HG02852 (cell line): ENCODE measurements at regions not wholly inside any gene's neighbourhood (a gene's known extent, or its start where the extent isn't known, plus 50 kb on each side); places are given as distances from the start of the nearest gene placed in this dataset.
"Not testable (repeated sequence)": the region's sequence is repeated elsewhere in the genome, so short reads cannot be mapped to it uniquely, and the experiment has no call there.

Experiments used
- ATAC-seq: cut with Tn5 transposase; IDR thresholded peaks from one replicate; pipeline ENCODE4 v1.9.1; 2021; ENCODE audit warnings: mild to moderate bottlenecking, moderate library complexity; ENCODE audit not compliant: unreplicated experiment

DNA sequence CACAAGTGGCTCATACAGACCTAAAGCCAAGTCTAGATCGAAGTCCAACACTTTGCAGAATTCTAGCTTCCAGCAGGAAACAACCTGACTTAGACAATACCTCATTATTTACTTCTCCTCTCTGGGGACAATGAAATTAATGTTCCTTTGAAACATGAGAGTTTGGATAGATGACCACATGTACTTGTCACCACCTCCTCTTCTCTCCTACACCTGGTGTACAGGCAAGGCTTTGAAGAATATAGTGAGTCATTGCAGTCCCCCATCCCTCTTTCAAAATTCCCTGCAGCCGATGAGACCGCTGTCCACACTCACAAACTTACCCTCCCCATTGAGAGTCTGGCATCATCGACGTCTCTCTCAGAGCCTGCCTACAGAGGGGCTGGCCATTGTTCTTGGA lies 189.0 kb upstream of the HES1 start:
- no peak for ATAC-seq

DNA sequence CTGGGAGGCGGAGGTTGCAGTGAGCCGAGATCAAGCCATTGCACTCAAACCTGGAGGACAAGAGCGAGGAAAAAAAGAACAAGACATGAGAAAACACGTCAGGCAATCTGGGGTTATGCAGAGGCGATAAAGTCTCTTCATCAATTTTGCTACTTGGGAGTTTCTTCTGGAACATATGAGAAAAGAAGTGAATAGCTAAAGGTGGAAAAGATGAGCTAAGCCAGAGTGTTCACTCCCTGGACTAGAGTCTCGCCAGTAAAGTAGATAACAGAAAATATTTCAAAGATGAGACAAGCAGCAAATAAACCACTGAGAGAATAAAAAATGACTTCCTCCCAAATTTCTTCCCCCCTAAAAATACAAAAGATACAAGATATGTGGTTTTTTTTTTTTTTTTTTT lies 188.4 kb upstream of the HES1 start:
- no peak for ATAC-seq

DNA sequence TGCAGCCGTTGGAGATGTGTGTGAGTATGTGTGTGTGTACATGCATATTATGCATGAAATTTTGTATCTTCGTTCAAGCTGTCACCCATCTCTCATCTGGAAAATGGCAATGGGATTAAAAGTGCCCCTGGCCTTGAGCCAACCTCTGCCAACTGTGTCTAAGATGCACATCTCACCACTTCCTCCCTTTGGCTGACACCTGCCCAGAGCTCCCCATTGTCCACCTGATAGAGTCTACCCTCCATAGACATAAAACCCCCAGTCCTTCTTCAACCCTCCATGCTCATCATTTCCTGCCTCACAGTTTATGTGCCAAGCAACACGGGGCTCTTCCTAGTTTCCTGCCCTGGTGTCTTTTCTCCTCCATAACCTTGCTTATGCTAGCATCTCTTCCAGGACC lies 187.5 kb upstream of the HES1 start:
- no peak for ATAC-seq

DNA sequence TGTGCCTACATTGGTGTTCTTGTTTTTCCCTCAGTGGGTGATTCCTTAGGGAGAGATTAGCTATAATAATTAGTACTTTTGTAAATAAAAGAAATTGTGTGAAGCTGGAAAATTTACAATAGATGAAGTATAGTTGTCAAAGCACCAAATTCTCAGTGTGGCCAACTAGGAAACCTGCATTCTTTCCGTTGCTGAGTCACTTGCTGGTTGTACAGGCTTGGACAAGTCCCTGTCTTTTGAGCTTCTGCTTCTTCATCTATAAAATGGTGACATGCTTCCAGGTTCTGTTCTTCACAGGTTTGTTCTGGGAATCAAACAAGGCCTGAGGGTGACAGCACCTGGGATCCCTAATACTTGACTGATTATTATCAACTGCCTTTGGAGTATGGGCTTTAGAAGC lies 184.1 kb upstream of the HES1 start:
- ATAC-seq, result no peak

DNA sequence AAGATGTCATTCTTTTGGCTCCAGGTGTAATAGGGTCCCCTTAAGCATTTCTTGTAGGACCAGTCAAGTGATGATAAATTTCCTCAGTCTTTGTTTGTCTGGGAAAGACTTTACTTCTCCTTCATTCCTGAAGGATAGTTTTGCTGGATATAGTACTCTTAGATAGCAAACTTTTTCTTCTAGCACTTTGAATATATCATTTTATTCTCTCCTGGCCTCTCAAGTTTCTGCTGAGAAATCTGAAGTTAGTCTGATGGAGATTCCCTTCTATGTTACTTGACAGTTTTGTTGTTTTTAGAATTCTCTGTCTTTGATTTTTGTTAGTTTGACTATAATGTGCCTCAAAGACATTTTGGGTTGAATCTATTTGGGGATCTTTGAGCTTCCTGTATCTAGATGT lies 181.2 kb upstream of the HES1 start:
- ATAC-seq, result no peak

DNA sequence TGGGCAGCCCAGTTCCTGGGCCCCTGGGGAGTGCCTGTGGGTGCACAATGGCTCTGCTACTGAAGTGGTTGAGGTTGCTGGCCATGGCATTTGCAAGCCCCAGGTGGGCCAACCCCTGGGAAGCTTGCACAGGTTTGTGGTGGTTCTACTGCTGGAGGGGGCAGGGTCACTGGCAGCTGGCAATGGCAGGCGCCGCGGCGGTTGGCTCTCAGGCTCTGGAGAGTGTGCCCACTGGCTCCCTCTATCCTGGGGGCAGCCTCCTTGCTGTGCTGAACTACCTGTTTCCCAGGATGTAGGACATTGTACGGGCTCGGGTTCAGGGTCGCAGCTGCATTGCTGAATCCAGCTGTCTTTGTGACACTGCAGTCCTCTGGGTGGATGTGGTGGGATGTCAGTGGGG lies 180.2 kb upstream of the HES1 start:
- ATAC-seq, result no peak

DNA sequence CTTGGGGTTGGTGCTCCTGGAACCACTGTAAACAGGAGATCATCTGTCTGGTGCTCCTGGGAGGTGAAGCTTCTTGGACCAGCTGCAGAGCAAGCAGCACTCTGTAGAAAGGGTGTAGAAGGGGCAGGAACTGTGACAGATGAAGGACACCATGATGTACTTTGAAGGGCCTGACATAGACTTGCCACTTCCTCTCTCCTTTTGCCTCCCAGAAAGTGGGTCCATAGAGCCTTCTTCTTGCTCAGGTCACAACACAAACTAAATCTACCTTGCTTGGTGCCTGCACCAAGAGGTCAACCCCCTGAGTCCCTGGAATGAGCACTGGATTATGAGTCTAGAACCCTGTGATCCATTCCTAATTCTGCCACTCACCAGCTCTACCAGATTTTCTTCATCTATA lies 176.1 kb upstream of the HES1 start:
- ATAC-seq, result no peak

DNA sequence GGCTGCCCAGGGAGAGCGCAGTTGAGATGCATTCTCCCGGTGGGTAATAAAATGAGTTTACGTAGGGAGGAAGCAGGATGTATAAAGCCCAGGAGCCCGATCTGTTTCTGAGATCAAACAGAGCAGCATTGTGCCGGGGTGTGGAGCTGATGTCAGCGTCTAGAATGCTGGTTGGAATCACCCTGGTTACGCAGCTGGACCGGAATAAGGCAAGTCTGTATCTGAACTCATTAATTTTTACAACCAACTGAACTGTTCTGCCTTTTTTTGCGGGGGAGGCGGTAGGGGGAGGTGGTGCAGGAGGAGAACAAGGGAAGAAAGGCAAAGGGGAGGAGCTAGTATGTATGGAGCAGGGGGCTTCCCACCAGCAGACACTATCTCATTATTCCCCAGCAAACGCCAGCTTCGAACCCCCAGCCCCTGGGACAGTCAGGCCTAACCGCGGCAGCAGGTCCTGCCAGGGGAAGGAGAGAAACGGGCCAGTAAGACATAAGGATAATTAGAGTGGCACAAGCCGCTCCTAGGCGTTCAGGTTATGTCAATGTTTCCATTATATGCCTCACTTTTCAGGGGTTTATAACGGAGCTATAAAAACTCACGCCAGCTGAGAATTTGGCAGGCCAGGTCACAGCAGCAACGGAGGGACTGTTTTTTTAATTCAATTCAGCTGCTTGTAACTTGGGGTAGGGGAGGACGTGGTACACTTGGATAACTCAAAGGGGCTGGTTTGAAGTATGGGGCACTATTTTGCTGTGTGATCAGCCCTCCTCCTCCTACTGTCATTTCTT lies 175.3 kb upstream of the HES1 start:
- no peak for ATAC-seq

DNA sequence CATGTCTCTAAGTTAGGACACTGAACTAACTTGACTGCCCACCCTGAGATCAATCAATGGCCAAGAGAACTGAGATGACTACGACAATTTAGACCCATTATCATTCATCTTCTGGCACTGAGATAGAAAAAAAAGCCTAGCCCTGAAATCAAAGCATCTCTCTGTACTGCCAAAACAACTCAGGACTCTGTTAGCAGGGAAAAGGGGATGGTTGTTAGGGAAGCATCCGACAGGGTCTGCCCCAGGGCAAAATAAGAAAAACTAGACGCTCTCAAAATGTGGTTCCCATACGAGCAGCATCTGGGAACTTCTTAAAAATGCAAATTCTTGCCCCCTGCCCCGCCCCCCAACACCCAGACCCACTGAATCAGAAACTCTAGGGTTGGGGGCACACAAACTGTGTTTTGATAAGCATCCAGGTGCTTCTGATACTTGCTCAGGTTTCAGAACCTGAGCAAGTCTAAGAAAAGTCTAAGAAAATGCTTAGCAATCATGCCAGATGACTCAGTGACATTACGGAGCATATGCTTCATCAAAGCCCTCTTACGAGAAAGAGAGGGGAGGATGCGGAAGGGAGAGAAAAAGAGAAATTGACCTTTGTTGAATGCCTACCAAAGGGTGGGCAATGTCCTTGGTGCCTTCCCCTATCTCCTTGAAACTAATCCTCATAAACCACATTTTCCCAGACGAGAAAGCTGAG lies 172.8 kb upstream of the HES1 start:
- ATAC-seq, result no peak

DNA sequence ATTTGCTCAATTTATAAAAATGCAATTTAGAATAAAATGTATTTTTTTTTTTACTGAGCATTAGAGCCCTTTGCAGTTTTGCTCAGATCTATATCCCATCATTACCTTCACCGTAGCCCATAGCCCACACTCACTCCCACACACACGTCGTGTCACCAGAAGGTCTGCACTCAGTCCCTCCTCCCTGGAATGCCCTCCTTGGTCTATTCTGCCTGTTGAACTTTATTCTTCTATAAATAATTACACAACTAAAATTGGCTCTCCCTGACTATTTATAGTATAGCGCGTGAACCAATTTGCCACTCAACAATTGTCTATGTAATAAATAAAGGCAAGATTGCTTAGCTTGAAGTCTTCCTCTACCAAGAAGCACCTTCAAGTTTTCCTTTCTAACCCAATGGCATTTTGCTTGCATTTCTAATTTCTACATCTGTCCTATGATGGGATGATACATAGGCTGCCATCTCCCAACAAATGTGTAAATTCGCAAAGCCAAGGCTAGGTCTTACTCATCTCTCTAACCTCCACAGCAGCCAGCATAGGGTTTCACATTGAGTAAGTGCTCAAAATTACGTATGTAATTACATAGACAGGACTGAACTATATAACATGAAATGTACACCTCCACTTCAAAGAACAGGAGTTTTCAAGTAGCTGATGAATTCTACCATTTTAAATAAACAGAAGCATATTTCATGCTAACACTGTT lies 172.0 kb upstream of the HES1 start:
- ATAC-seq, result peak; percentile 98

DNA sequence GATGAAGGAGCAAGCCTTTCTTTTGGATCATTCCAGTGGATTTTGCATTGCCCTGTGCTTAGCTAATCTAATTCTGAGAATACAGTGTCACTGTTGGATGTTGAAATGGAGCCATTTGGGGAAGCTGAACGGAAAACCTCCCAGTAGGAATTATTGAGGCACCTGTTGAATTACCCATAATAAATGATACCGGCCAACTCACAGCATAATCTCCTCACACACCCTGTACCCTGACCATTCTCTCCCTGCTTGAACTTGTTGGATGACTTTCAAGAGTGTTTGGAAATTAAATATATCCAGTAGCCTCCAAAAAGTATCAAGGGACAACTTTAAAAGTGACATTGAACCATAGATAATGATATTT lies 171.4 kb upstream of the HES1 start:
- no peak for ATAC-seq

DNA sequence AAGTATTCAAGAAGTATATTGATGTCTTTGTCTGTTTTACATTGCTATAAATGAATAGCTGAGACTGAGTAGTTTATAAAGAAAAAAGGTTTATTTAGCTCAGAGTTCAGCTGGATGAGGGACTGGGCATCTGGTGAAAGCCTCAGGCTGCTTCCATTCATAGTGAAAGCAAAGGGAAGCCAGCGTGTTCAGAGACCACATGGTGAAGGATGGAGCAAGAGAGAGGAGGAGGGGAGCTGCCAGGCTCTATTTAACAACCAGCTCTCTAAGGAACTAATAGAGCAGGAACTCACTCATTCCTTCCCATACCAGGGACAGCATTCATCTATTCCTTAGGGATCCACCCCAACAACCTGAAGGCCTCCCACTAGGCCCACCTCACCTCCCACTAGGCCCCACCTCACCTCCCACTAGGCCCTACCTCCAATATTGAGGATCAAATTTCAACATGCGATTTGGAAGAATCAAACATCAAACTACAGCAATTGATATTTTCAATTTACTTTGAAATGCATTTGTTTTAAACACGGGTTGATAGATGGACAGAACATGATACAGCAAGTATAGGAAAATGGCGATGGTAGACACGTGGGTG lies 167.5 kb upstream of the HES1 start:
- ATAC-seq, result no peak

DNA sequence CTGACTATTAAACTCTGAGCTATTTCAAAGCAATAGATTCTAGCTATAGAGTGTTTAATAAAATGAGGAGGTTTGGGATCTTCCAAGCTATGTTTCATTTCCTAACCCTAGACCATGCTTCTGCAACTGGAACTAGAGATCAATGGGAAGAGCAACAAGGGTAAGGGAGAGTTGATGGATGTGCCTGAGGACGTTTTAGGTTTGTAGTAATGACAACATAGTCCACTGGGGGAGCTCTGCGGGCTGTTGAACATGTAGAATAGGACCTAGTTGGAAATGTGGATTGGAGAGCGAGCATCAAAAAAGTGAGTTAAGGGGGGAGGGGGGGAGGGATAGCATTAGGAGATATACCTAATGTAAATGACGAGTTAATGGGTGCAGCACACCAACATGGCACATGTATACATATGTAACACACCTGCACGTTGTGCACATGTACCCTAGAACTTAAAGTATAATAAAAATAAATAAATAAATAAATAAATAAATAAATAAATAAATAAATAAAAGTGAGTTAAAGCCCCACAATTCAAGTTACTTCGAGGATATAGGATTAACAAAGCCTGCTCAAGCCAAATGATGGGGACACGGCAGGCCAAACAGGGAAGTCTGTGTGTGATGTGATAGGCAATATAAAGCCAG lies 165.7 kb upstream of the HES1 start:
- ATAC-seq, result not testable (repeated sequence)

DNA sequence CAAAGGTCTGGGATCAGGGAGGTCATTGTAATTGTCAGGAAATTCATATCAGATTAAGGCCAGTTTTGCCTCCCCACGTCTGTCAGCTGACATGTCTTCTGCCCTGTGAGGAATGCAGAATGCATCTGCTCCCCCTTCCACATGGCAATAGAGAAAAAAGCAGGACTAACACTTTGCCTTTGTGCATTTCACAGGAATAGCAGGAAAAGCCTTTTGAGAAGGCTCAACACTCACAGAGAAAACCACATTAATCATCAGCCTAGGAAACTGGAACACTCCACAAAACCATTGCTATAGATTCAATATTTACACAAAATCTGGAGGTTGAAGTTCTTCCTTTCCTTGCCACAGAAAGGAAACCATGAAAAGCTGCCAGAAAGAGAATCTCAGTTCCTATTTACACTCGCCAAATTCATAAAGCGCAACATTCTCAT lies 165.2 kb upstream of the HES1 start:
- peak; percentile 39 for ATAC-seq

DNA sequence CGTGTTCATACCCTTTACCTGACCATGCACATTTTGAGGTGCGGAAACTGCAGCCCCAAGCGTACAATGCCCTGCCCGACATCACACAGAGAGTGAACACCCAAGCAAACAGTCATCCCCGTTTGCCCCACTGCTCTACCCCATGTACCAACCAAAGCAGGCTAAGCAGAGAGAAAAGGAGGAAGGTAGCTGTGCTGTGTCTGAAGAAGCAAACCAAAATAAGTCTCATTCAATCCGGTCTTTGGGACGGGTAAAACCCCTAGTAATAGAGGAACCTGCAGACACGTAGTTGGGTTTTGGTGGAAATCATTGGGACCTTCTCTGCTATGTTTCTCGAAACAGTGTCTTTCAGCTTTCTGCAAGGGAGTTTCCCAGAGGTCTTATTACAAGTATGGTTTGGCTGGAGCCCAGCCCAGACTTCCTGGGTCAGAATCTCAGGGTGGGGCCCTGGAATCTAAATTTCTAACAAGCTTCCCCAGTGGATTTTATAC lies 164.6 kb upstream of the HES1 start:
- peak; percentile 63 for ATAC-seq

DNA sequence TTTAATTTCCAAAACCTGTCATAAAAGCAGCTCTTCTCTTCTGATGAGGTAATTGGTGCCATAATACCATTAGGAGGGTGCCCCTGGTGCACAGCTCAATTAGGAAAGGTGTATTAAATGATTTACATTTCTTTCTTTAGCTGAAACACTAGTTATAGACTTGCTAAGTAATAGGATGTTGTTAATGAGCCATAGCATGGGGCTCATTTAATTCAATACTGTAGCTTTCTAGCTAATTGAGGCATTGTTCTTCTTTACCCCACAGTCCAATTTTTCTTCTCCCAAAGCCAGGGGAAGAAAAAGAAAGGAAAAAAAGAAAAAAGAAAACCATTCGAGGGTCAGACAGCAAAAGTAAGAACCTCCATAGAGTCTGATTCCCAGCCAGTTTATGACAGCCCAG lies 164.0 kb upstream of the HES1 start:
- no peak for ATAC-seq

DNA sequence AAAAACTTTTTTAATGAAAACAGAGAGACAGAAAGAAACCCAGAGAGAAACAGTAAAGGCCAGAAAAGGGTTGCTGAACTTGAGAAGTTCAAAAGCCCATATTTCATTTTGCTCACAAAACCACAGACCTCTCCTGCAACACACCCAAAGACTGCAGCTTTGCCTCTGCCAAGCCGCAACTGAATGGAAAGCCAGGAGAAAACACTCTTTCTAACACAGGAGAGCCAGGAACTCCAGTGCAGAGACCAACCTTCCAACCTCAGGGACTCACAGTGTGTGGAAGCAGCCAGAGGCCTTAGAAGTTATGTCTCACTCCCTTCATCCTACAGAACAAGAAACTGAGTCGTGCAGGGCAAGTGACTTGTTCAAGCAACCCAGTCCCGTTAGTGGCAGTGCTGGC lies 163.1 kb upstream of the HES1 start:
- no peak for ATAC-seq

DNA sequence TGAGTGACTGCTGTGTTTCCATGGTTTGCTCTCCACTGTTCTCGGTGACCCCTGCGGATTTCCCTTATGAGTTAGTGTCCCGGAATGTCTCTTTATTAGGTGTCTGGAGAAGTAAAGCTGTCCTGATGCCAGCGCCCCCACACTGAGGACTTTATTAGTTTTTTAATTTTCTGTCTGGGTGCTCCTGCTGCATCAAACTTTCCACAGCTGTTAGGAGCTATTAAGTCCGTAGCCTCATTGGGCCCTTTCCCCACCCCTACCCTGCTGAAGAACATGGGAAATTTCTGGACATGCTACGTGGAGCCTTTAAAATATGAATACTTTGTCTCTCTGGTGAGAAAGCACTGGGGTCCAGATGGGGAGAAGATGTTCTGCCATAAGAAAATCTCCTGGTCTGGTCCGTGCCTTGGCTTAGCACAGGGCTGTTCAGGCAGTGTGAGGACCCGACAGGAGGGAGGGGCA lies 161.7 kb upstream of the HES1 start:
- ATAC-seq, result no peak

DNA sequence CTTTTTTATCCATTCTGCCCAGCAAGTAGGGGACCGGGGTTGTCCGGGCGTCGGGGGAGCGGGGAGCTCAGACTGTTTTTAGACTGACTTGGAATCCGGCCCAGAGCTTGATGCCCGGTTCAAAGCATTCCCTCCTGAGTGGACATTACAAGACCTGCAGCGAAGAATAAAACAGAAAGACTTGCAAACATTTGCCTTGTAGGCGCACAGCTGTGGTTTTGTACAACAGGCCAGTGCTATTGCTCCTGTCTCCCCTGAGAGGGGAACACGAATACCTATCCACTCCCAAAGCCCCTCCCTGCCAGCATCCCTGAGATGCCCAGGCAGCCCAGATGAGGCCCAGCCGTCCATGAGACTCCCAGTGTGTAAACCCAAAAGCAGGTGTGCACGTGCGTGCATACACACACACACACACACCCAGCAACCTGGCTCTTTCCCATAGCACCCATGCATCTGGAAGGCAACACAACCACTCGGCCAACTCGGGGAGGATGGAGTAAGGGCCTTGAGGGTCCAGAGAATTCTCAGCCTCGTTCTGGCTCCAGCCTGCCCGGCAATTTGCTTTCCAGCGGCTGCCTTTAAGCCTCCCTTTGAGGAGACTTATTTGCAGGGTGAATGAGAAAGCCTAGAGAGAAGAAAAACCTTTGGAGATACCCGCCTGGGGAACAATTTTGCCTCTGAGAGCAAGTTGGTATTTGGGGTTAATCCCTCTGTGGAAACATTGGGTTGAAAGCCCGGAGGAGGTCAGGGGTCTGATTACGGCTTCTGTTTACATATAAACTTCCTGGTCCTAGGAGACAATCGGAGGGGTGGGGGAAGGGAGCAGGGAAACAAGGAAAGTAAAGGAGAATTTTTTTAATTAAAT lies 161.0 kb upstream of the HES1 start:
- ATAC-seq, result no peak

DNA sequence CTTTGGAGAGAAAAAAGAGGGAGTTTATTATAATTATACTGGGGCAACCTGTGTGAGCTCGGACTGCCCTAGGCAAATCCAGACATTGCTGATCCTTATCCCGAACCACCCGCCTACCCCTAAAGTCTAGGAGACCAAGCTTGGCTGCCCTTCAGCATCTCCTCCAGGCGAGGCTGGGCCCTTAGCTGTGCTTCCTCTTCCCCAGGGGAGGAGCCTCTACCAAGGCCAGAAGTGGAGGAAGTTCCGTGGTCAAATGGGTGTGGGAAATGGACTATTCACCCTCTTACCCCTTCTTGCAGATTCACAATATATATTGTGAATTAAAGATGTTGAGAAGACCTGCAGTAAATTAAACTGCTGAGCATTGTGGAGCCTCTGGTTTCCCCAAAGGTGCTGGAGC lies 158.3 kb upstream of the HES1 start:
- no peak for ATAC-seq
